ENCODE measurements at regions not wholly inside any gene's neighbourhood (a gene's known extent, or its start where the extent isn't known, plus 50 kb on each side); places are given as distances from the start of the nearest gene placed in this dataset.

GRCh38 chr11:114787126-114787525 is 108.8 kb downstream of the NXPE2 start:
- Histone ChIP-seq H3K9me3 (no peaks in the 10 kb centered on the region), H3K4me3 (no peak overlapping the region), H3K27me3 (peaks cover 0 to 4% (median 3%) of the 10 kb centered on the region in 3 donors), H3K27ac (no peak overlapping the region), H3K4me1 (no peaks in the 10 kb centered on the region), H3K36me3 (no peaks in the 10 kb centered on the region)
- no peak for DNase-seq
- TF ChIP-seq POLR2A (IDR thresholded peaks at IDR 0.05) (no peak), CTCF (IDR thresholded peaks at IDR 0.05) (no peak), POLR2AphosphoS5 (IDR thresholded peaks at IDR 0.05) (no peak), EP300 (IDR thresholded peaks at IDR 0.05) (no peak)
- 78 to 87% methylated on average over 8 of the region's 8 CpGs for WGBS, 2 donors
- intact Hi-C loops (cut with DNase I): no loop called here

- no peak for DNase-seq
- Histone ChIP-seq H3K27ac (no peak overlapping the region), H3K9me3 (peaks cover 0 to 4% (median 0%) of the 10 kb centered on the region in 4 donors), H3K4me1 (no peaks in the 10 kb centered on the region), H3K27me3 (peaks cover 0 to 4% (median 3%) of the 10 kb centered on the region in 3 donors), H3K36me3 (no peaks in the 10 kb centered on the region), H3K4me3 (no peak overlapping the region)
- 72 to 75% methylated on average over 3 of the region's 3 CpGs for WGBS, 2 donors
- TF ChIP-seq POLR2AphosphoS5 (IDR thresholded peaks at IDR 0.05): no peak
- no peak for TF ChIP-seq CTCF (IDR thresholded peaks at IDR 0.05)
- no peak for TF ChIP-seq EP300 (IDR thresholded peaks at IDR 0.05)
- no peak for TF ChIP-seq POLR2A (IDR thresholded peaks at IDR 0.05)
- intact Hi-C loops (cut with DNase I): no loop called here
Measured at GRCh38 chr11:114790910-114791309, 112.6 kb downstream of the NXPE2 start.

- H3K27me3 ChIP-seq: no peaks in the 10 kb centered on the region
- H3K4me1 ChIP-seq: peaks cover 0 to 17% (median 11%) of the 10 kb centered on the region in 4 donors
- no peaks in the 10 kb centered on the region for H3K36me3 ChIP-seq
- intact Hi-C loops (cut with DNase I): no loop called here
- DNase-seq: no peak
- 21 to 35% methylated on average over 3 of the region's 3 CpGs for WGBS, 2 donors
- H3K9me3 ChIP-seq: peaks cover 0 to 4% (median 0%) of the 10 kb centered on the region in 4 donors
- TF ChIP-seq CTCF (IDR thresholded peaks at IDR 0.05): no peak
- no peak for TF ChIP-seq EP300 (IDR thresholded peaks at IDR 0.05)
- TF ChIP-seq POLR2AphosphoS5 (IDR thresholded peaks at IDR 0.05): no peak
- TF ChIP-seq POLR2A (IDR thresholded peaks at IDR 0.05): no peak
- H3K4me3 ChIP-seq: no peak overlapping the region
- no peak overlapping the region for H3K27ac ChIP-seq
Measured at GRCh38 chr11:114794048-114794684, 115.8 kb downstream of the NXPE2 start.

GRCh38 chr11:114796954-114797721 is 118.8 kb downstream of the NXPE2 start:
- Histone ChIP-seq H3K4me1 (peaks cover 0 to 17% (median 11%) of the 10 kb centered on the region in 4 donors), H3K27me3 (no peaks in the 10 kb centered on the region), H3K27ac (peak overlapping the region in 2 of 4 donors; percentile 18 to 33), H3K36me3 (no peaks in the 10 kb centered on the region), H3K9me3 (peaks cover 0 to 4% (median 0%) of the 10 kb centered on the region in 4 donors), H3K4me3 (no peak overlapping the region)
- DNase-seq: no peak
- WGBS, 2 donors: 54 to 71% methylated on average over 9 of the region's 9 CpGs
- intact Hi-C loops (cut with DNase I): no loop called here
- TF ChIP-seq POLR2AphosphoS5 (IDR thresholded peaks at IDR 0.05): peak in 1 of 4 donors; percentile 15
- TF ChIP-seq EP300 (IDR thresholded peaks at IDR 0.05): no peak
- no peak for TF ChIP-seq POLR2A (IDR thresholded peaks at IDR 0.05)

GRCh38 chr11:114799476-114799875 is 121.1 kb downstream of the NXPE2 start:
- H3K27ac ChIP-seq: no peak overlapping the region
- H3K4me1 ChIP-seq: peaks cover 0 to 17% (median 11%) of the 10 kb centered on the region in 4 donors
- H3K9me3 ChIP-seq: peaks cover 0 to 4% (median 0%) of the 10 kb centered on the region in 4 donors
- no peak overlapping the region for H3K4me3 ChIP-seq
- TF ChIP-seq POLR2AphosphoS5 (IDR thresholded peaks at IDR 0.05) (no peak), EP300 (IDR thresholded peaks at IDR 0.05) (no peak), POLR2A (IDR thresholded peaks at IDR 0.05) (no peak), CTCF (IDR thresholded peaks at IDR 0.05) (no peak)
- 18 to 56% methylated on average over 6 of the region's 6 CpGs for WGBS, 2 donors
- H3K36me3 ChIP-seq: no peaks in the 10 kb centered on the region
- DNase-seq: no peak
- intact Hi-C loops (cut with DNase I): no loop called here
- no peaks in the 10 kb centered on the region for H3K27me3 ChIP-seq
